Stimulated activated naive B cell treated with anti-CD40 and anti-IgM and Interleukin-4, amounts not matched to agents 10 μg/mL and 1 μg/mL and 100 μg/mL, for 72 hours (primary cell): ENCODE measurements at regions not wholly inside any gene's neighbourhood (a gene's known extent, or its start where the extent isn't known, plus 50 kb on each side); places are given as distances from the start of the nearest gene placed in this dataset.
"Not testable (repeated sequence)": the region's sequence is repeated elsewhere in the genome, so short reads cannot be mapped to it uniquely, and the experiment has no call there.

Experiments used
- ATAC-seq, 2 donors: fragments of 150-1000 bp; cut with Tn5 transposase; replicated peaks; 2 replicates each; pipeline ENCODE4 v1.10.0; 2021; ENCODE audit warnings: moderate library complexity in 1 of 2
- DNase-seq: peaks from one replicate; pipeline ENCODE4 v3.0.0; 2021
- H3K27ac Mint-ChIP-seq: one replicate; pipeline ENCODE4 v1.8.0; 2022; ENCODE audit warnings: mild to moderate bottlenecking, mixed read lengths
- H3K27me3 Mint-ChIP-seq, 2 donors: one replicate each; pipeline ENCODE4 v1.8.0; 2022; ENCODE audit warnings: mixed read lengths in 2 of 2
- H3K36me3 Mint-ChIP-seq, 2 donors: one replicate each; pipeline ENCODE4 v1.8.0; 2022; ENCODE audit warnings: mixed read lengths in 2 of 2, mild to moderate bottlenecking in 1 of 2
- H3K4me1 Mint-ChIP-seq, 2 donors: one replicate each; pipeline ENCODE4 v1.8.0; 2022; ENCODE audit warnings: mixed read lengths in 2 of 2, mild to moderate bottlenecking in 1 of 2
- H3K4me3 Mint-ChIP-seq, 2 donors: one replicate each; pipeline ENCODE4 v1.8.0; 2022; ENCODE audit warnings: mild to moderate bottlenecking in 2 of 2, mixed read lengths in 2 of 2, moderate library complexity in 1 of 2
- H3K9me3 Mint-ChIP-seq, 2 donors: one replicate each; pipeline ENCODE4 v1.8.0; 2022; ENCODE audit warnings: mixed read lengths in 2 of 2, mild to moderate bottlenecking in 1 of 2

DNA sequence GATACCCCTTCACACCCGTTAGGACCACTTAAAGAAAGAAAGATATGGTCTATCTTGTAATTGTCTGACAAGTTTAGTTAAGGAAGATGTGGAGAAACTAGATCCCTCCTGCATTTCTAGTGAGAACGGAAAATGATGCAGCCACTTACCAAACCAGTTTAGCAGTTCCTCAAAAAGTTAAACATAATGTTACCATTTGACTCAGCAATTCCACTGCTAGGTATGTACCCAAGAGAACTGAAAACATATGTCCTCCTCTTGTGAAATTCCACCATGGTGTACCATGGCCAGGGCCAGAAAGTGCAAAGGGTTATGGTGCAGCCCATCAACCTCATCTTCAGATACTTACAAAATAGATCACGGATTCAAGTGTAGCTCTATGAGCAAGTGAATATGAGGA is 79.0 kb upstream of the ID2 start:
- Mint-ChIP-seq H3K36me3 (peaks cover 0 to 3% of the 10 kb centered on the region in 2 donors), H3K9me3 (no peaks in the 10 kb centered on the region), H3K4me3 (no peak overlapping the region), H3K27ac (peak overlapping the region; percentile 80), H3K4me1 (peaks cover 15 to 27% of the 10 kb centered on the region in 2 donors), H3K27me3 (peaks cover 0 to 7% of the 10 kb centered on the region in 2 donors)
- peak; percentile 92 to 96 for ATAC-seq
- no peak for DNase-seq

DNA sequence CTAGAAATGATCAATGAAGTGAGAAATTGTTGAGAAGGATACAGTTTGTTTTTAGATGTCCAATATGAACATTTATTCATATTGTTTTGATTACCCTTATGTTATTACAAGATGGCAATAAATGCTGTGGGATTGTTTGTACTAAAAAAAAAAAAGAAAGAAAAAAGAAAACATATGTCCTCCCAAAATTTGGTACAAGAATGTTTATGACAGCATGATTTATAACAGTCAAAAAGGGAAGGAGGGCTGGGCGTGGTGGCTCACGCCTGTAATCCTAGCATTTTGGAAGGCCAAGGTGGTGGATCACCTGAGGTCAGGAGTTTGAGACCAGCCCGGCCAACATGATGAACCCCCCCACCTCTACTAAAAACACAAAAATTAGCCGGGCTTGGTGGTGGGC is 78.5 kb upstream of the ID2 start:
- DNase-seq, ATAC-seq, H3K4me3 Mint-ChIP-seq, H3K9me3 Mint-ChIP-seq, H3K36me3 Mint-ChIP-seq: not testable (repeated sequence)
- H3K4me1 Mint-ChIP-seq, result peaks cover 15 to 27% of the 10 kb centered on the region in 2 donors
- H3K27ac Mint-ChIP-seq, result peak overlapping the region; percentile 80
- peaks cover 0 to 12% of the 10 kb centered on the region in 2 donors for H3K27me3 Mint-ChIP-seq

DNA sequence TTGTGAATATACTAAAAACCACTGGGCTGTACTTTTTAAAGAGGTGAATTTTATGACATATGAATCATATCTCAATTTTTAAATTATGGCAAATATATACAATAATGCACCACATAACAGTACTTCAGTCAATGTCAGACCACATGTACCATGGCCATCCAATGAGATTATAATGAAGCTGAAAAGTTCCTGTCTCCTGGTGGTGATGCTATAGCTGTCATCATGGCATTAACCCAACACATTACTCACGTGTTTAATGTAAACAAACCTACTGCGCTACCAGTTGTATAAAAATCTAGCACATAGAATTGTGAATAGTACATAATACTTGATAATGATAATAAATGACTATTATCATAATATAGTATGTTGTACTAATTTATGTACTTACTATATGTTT is 77.6 kb upstream of the ID2 start:
- ATAC-seq (no peak), DNase-seq (no peak)
- Mint-ChIP-seq H3K27ac (no peak overlapping the region), H3K4me1 (peaks cover 15 to 26% of the 10 kb centered on the region in 2 donors), H3K9me3 (peaks cover 0 to 1% of the 10 kb centered on the region in 2 donors), H3K27me3 (peaks cover 5 to 19% of the 10 kb centered on the region in 2 donors), H3K4me3 (no peak overlapping the region), H3K36me3 (peaks cover 0 to 3% of the 10 kb centered on the region in 2 donors)

DNA sequence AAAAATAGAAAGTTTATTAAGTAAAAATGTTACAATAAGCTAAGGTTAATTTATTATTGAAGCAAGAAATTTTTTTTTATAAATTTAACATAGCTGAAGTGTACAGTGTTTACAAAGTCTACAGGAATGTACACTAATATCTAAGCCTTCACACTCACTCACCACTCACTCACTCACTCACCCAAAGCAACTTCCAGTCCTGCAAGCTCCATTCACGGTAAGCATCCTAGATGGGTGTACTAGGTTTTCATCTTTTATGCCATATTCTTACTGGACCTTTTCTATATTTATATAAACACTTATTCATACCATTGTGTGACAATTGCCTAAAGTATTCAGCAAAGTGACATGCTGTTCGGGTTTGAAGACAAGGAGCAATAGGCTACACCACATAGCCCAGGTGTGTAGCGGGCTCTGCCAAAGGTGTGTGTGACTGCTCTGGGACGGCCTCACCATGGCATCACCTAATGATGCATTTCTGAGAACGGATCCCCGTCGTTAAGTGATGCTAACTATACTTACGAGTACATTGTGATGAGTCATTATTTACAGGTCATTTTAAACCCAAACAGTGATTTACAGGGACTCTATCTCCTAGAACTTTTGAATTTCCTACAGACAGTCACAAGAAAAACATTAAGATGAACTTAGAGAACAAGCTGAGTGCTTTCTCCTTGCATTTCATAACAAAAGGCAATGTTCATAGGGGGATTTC is 76.3 kb upstream of the ID2 start:
- peaks cover 5 to 8% of the 10 kb centered on the region in 2 donors for H3K36me3 Mint-ChIP-seq
- H3K4me3 Mint-ChIP-seq, result no peak overlapping the region
- ATAC-seq (no peak), DNase-seq (no peak)
- peaks cover 9 to 22% of the 10 kb centered on the region in 2 donors for H3K27me3 Mint-ChIP-seq
- peaks cover 5% of the 10 kb centered on the region in 2 donors for H3K9me3 Mint-ChIP-seq
- no peak overlapping the region for H3K27ac Mint-ChIP-seq
- peaks cover 13 to 21% of the 10 kb centered on the region in 2 donors for H3K4me1 Mint-ChIP-seq

DNA sequence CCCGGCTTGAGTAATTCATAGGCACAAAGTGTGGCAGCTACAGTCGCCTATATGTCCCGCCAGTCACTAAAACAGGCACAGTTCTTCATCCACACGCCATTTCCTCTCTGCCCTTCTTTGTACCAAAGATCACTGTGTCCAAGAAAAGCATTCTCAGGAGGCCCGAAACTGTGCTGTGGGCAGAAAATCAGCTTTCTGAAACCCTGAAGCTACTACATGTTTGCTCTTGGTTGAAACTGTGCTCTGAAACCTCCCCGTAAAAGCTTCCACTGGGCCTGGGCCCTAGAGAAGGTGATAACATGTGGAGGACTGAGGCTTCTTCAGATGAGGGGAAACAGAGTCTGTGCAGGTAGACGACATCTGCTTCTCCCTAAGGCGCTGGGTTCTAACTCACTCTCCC is 75.6 kb upstream of the ID2 start:
- peaks cover 11 to 29% of the 10 kb centered on the region in 2 donors for H3K27me3 Mint-ChIP-seq
- DNase-seq, result no peak
- H3K4me3 Mint-ChIP-seq, result no peak overlapping the region
- peaks cover 11 to 12% of the 10 kb centered on the region in 2 donors for H3K9me3 Mint-ChIP-seq
- peak overlapping the region; percentile 14 for H3K27ac Mint-ChIP-seq
- peaks cover 8 to 13% of the 10 kb centered on the region in 2 donors for H3K36me3 Mint-ChIP-seq
- peaks cover 13 to 21% of the 10 kb centered on the region in 2 donors for H3K4me1 Mint-ChIP-seq
- ATAC-seq, result peak; percentile 27 to 44

DNA sequence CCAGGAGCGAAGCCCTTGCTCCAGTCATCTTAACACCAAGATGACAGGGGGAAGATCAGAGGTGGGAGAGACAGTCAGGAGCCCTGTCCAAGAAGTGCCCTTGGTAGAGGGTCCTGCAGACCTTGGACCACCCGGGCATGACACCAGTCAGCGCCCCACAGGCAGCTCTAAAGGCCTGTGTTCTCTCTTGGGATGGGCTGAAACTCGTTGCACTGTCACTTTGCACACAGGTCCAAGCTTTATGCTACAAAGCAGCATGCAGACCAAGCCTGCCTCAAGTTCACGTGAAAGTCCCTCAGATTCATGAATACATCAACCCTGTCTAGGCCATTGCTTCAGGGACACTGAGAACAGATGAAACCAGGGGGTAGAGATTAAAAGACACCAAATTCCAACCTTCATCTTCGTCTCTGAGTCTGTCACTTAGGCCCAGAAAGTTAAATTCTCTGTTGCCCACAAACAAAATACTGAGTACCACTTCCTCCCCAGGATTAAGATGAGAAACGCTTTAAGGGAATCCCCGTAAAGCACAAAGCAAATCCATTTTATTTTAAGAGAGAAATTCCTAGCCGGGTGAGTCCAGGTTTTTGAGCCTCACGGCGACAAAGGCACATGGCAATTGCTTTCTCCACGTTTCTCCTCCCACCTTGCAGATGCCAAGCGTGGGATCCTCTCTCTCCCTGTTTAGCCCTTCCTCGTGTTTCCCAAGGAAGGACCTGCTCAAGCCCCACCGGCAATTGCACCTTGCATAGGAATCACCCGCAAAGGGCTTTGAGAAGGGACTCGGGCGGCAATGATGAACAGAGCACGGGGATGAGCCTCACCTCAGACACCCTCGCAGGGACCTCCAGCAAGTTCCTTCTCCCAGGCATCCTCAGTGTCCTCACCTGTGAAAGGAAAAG is 75.0 kb upstream of the ID2 start:
- DNase-seq (no peak), ATAC-seq (no peak)
- Mint-ChIP-seq H3K36me3 (peaks cover 8 to 13% of the 10 kb centered on the region in 2 donors), H3K4me1 (peaks cover 13 to 21% of the 10 kb centered on the region in 2 donors), H3K27me3 (peaks cover 11 to 31% of the 10 kb centered on the region in 2 donors), H3K27ac (no peak overlapping the region), H3K9me3 (peaks cover 11 to 13% of the 10 kb centered on the region in 2 donors), H3K4me3 (no peak overlapping the region)

DNA sequence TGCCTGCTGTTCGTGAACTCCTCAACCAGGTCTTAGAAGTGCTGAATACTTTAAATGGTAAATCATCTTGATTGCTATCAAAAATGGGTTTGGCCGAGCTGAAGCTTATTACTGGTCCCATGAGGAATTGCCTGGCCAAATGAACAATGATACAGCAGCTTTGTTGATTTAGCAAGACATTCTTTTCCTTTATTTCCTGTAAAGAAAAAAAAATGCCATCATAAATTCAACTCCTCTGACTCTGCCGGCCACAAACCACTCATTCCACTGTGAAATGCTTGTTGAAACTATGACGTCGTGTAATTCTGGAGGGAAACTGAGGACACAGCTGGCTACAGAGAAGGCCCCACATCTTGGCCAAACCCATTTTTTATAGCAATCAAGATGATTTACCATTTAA is 74.2 kb upstream of the ID2 start:
- H3K36me3 Mint-ChIP-seq, result peaks cover 8 to 13% of the 10 kb centered on the region in 2 donors
- ATAC-seq, result no peak
- H3K4me1 Mint-ChIP-seq, result peaks cover 12 to 18% of the 10 kb centered on the region in 2 donors
- H3K9me3 Mint-ChIP-seq, result peaks cover 11 to 13% of the 10 kb centered on the region in 2 donors
- DNase-seq, result no peak
- no peak overlapping the region for H3K4me3 Mint-ChIP-seq
- H3K27me3 Mint-ChIP-seq, result peaks cover 11 to 31% of the 10 kb centered on the region in 2 donors
- H3K27ac Mint-ChIP-seq, result no peak overlapping the region

DNA sequence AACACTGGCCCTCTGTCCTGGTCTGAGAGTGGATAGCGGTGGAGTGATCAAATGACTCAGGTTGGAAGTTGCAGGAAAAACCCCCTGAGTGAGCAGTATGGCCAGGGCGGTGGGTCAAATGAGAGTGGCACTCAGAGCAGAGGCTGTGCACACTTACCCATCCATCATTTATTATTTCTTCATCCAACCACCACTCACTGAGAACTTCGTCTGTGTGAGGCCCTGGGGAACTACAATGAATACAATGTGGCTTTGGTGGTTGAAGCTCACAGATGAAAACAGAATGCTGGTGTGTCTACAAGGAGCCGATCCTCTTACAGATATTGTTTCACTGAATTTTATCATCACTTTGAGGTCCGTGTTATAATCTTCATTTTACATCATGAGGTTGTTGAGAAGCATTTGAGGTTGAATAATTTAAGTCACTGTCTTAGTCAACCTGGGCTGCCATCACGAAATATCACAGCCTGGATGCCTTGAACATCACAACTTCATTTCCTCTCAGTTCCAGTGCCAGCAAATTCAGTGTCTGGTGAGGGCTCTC is 73.4 kb upstream of the ID2 start:
- peaks cover 8 to 10% of the 10 kb centered on the region in 2 donors for H3K36me3 Mint-ChIP-seq
- H3K27me3 Mint-ChIP-seq, result peaks cover 11 to 31% of the 10 kb centered on the region in 2 donors
- H3K27ac Mint-ChIP-seq, result no peak overlapping the region
- DNase-seq (no peak), ATAC-seq (peak; percentile 46 to 69)
- peaks cover 5 to 9% of the 10 kb centered on the region in 2 donors for H3K4me1 Mint-ChIP-seq
- peaks cover 11 to 13% of the 10 kb centered on the region in 2 donors for H3K9me3 Mint-ChIP-seq
- H3K4me3 Mint-ChIP-seq, result no peak overlapping the region

DNA sequence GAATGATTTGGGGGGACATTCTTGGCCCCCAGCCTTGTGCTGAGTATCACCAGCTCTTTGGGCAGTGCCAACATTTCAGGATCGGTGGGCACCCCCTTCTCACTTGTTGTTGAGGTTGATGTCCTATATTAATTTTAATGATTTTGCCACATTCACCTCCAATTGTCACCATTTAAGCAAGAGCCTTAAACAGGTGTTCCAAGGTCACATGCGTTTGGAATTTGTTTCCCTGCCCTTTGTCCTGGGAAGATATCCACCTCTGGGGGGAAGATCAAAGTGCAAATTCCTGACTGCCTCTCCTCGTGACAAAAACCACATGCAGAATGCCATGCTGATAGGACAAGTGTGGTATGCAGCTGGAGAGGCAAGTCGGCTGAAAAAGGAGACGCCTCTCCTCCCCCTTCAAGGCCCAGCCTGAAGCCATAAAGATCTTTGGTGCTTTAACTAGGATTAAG is 72.5 kb upstream of the ID2 start:
- H3K27ac Mint-ChIP-seq, result no peak overlapping the region

DNA sequence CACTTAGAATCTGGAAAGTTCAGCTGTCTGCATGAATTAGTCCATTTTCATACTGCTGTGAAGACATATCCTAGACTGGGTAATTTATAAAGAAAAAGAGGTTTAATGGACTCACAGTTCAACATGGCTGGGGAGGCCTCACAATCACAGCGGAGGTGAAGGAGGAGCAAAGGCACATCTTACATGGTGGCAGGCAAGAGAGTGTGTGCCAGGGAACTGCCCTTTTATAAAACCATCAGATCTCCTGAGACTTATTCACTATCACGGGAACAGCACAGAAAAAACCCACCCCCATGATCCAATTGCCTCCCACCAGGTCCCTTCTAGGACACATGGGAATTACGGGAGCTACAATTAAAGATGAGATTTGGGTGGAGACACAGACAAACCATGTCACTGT is 71.1 kb upstream of the ID2 start:
- not testable (repeated sequence) for DNase-seq, H3K4me3 Mint-ChIP-seq, H3K4me1 Mint-ChIP-seq, ATAC-seq, H3K27ac Mint-ChIP-seq
- Mint-ChIP-seq H3K27me3 (peaks cover 25 to 45% of the 10 kb centered on the region in 2 donors), H3K9me3 (peaks cover 11 to 13% of the 10 kb centered on the region in 2 donors), H3K36me3 (peaks cover 10% of the 10 kb centered on the region in 2 donors)

More for the DNA sequence above, 72.5 kb upstream of the ID2 start:
- Mint-ChIP-seq H3K9me3 (peaks cover 11 to 13% of the 10 kb centered on the region in 2 donors), H3K27me3 (peaks cover 15 to 31% of the 10 kb centered on the region in 2 donors), H3K4me1 (peaks cover 5 to 9% of the 10 kb centered on the region in 2 donors), H3K4me3 (no peak overlapping the region), H3K36me3 (peaks cover 10% of the 10 kb centered on the region in 2 donors)
- no peak for DNase-seq
- ATAC-seq, result no peak

DNA sequence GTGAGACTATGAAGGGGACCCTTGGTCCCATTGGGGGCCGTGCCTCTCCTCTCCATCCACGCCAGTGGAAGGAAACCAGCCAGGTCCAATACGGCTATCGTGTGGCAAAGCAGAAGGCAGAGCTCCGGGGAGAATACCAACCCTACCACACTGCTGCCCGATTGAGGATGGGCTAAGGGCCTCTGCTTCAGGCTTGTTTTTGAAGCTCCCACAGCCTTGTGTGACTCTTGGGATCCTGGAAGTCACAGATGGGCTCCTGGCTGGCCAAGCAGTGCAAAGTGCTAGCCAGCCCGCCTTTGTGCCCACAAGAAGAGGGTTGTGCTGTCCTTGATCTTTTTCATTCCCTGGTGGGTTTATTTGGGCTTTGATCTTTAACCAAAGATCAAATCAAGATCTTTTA is 70.6 kb upstream of the ID2 start:
- H3K27me3 Mint-ChIP-seq, result peaks cover 25 to 48% of the 10 kb centered on the region in 2 donors
- H3K4me3 Mint-ChIP-seq, result no peak overlapping the region
- no peak overlapping the region for H3K27ac Mint-ChIP-seq
- H3K4me1 Mint-ChIP-seq, result peaks cover 3 to 5% of the 10 kb centered on the region in 2 donors
- H3K9me3 Mint-ChIP-seq, result peaks cover 11 to 13% of the 10 kb centered on the region in 2 donors
- DNase-seq, result no peak
- no peak for ATAC-seq
- peaks cover 10% of the 10 kb centered on the region in 2 donors for H3K36me3 Mint-ChIP-seq

DNA sequence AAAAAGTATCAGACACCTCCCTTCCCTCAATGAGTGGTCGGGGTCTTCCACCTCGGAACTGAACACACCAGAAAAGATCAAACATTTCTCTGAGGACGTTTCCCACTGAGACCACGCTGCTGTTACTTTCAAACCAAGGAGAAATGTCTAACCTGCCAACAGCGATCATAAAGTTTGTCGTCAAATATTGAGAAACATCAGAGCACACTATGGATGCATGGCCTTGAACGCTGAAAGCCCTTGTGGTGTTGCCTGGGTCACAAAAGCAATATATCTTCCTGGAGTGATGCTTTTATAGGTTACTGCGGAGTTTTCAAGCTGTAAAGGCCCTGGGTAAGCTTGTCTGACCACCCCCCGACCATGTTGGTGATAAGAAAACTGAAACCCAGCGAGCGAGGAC is 70.2 kb upstream of the ID2 start:
- Mint-ChIP-seq H3K27ac (no peak overlapping the region), H3K9me3 (peaks cover 11 to 13% of the 10 kb centered on the region in 2 donors), H3K4me3 (no peak overlapping the region), H3K27me3 (peaks cover 27 to 48% of the 10 kb centered on the region in 2 donors), H3K36me3 (peaks cover 10% of the 10 kb centered on the region in 2 donors), H3K4me1 (peaks cover 0 to under 1% of the 10 kb centered on the region in 2 donors)
- DNase-seq, result no peak
- ATAC-seq, result no peak

DNA sequence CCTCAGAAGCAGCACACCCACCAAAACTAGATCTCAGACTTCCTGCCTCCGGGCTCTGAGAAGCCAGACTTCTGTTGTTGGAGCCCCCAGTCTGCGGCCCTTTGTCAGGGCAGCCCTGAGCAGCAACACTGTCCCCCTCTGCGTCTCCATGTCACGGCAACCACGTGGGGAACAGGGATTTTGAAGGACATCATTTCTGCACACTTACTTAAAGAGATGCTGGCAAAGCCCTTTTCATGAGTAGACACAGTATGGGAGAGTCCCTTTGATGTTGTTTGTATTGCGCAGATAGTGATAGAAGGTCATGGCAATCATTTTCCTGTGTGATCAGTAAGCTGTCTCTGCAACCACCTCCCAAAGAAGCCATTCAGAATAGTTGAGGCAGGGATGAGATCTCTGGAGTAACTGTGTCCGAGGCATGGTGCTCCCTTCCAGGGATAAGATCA is 69.1 kb upstream of the ID2 start:
- Mint-ChIP-seq H3K4me3 (no peak overlapping the region), H3K9me3 (peaks cover 11 to 13% of the 10 kb centered on the region in 2 donors), H3K27me3 (peaks cover 28 to 41% of the 10 kb centered on the region in 2 donors), H3K36me3 (peaks cover 10% of the 10 kb centered on the region in 2 donors), H3K27ac (no peak overlapping the region), H3K4me1 (no peaks in the 10 kb centered on the region)
- DNase-seq (no peak), ATAC-seq (no peak)
